ENCODE measurements at regions not wholly inside any gene's neighbourhood (a gene's known extent, or its start where the extent isn't known, plus 50 kb on each side); places are given as distances from the start of the nearest gene placed in this dataset.
"Not testable (repeated sequence)": the region's sequence is repeated elsewhere in the genome, so short reads cannot be mapped to it uniquely, and the experiment has no call there.

DNA sequence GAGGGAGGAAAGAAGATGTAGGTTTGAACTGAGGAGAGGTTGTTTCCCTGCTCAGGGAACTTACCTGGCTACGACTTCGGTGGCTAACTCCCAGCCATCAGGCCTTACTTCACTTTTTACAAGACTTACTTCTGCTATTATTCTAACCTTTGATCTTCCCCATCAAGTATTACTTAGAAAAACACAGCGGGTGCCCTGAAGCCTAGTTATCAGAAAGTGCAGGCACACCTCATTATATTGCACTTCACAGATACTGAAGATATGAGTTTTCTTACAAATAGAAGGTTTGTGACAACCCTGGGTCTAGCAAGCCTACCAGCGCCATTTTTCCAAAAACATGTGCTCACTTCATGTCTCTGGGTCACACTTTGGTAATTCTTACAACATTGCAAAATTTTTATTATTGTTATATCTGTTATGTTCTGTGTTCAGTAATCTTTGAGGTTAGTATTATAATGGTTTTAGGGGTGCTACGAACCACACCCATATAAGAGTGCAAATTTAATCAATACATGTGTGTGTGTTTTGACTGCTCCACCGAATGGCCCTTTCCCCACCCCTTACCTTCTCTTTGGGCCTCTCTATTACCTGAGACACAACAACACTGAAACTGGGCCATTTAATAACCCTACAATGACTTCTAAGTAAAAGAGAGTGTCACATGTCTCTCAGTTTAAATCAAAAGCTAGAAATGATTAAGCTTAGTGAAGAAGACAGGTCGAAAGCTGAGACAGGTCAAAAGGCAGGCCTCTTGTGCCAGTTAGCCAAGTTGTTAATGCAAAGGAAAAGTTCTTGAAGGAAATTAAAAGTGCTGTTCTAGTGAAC lies 2102.7 kb upstream of the WWC1 start:
- DNase-seq (ENCODE audit: low spot score), result no peak

DNA sequence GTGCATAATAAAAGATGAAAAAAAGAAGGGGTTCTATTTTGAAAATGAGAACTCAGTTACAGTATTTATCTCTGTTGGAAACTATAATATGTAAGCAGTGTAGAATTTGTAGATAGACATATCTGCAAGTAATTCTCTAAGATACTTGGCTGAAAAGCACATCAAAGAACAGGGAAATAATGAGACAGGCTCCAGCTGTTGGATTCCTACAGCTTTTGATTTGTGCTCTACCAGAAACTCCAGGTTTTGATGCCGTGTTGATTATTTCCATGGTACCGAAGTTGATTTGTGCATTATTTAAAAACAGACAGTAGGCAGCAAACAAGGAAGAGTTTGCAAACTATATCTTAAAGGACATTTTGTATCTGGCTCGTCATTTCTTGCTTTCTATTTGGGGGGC lies 2098.7 kb upstream of the WWC1 start:
- no peak for DNase-seq (ENCODE audit: low spot score)

DNA sequence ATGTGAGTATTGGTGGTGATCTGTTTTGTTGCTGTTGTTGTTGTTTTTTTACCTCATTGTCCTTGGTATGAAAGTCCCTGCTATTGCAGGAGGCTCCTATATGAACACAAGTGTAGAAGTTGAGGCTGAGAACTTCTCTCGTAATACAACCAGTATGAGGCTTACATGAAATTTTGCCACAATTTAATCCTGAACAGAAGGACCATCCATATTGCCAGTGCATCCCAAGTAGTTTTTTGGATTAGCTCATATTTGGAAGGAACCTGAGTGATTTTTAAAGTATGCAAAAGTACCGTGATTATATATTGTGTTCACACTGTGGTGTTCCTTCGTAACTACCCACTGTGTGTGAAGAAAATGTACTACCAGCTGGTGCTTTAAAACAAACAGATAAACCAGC lies 2095.5 kb upstream of the WWC1 start:
- DNase-seq (ENCODE audit: low spot score), result no peak

DNA sequence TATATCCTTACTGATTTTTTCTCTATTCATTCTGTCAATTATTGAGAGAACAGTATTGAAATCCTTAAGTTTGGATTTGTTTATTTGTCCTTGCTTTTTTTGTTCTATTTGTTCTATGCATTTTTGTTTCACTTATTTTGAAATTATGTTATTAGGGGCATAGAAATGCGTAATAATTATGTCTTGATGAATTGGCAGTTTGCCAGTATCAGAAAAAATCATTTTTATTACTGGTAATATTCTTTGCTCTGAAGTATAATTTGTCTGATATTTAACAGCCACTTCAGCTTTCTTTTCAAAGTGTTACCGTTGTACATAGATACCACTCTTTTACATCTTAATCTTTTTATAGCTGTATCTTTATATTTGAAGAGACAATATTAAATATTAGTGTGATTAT lies 2090.9 kb upstream of the WWC1 start:
- DNase-seq (ENCODE audit: low spot score), result no peak

DNA sequence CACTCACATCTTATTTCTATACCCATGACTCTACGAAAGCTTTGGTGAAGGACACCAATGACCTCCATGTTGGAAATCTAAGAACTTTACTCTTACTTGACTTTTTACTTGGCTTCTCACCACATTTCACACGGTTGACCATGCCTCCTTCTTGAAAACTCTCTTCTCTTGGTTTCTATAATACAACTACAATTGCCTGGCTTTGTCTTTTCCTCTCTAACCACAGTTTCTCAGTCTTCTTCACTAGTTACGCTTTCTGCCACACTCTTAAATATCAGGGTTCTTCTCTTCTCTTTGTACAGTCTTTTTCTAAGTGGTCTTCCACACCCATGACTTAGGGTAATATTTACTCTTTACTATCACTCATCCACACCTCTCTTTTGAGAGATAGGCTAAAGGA lies 2079.8 kb upstream of the WWC1 start:
- no peak for DNase-seq (ENCODE audit: low spot score)

DNA sequence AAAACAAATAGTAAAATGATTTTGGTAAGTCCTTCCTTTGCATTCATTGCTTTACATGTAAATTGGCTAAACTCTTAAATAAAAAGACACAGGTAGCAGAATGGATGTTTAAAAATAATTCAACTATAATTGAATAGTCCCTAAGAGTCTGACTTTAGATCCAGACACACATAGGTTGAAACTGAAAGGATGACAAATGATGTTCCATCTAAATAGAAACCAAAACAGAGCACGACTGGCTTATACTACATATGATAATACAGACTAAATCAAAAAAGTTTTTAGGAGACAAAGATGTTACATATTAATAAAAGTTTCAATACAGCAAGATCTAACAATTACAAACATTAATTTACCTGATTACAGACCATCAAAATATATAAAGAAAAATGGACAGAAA lies 2055.1 kb upstream of the WWC1 start:
- no peak for DNase-seq (ENCODE audit: low spot score)

DNA sequence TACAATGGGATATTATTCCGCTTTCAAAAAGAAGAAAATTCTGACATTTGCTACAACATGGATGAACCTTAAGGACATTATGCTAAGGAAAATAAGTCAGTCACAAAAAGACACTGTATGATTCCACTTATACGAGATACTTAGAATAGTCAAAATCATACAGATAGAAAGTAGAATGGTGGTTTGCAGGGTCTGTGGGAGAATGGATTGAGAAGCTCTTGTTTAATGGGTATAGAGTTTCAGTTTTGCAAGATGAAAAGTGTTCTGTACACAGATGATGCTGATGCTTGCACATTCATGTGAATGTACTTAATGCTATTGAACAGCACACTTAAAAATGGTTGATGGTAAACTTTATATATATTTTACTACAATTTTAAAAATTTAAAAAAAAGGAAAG lies 2050.7 kb upstream of the WWC1 start:
- no peak for DNase-seq (ENCODE audit: low spot score)

DNA sequence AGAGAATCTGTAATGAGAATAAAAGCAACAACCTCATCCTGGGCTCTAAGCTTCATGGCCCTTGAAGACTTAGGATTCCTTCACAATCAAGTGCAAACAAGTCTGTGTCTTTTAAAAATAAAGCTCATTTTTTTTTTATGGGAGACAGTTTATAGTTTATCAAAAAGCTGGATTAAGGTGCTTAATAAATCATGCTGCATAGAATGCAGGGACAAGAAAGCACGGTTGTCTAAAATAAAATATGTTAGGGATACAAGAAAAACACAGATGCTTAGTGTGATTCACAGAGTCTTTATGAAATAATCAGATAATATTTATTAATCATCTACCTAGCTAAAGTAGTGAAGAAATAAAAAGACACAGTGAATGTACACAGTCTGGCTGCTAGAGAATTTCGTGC lies 2045.9 kb upstream of the WWC1 start:
- no peak for DNase-seq (ENCODE audit: low spot score)

DNA sequence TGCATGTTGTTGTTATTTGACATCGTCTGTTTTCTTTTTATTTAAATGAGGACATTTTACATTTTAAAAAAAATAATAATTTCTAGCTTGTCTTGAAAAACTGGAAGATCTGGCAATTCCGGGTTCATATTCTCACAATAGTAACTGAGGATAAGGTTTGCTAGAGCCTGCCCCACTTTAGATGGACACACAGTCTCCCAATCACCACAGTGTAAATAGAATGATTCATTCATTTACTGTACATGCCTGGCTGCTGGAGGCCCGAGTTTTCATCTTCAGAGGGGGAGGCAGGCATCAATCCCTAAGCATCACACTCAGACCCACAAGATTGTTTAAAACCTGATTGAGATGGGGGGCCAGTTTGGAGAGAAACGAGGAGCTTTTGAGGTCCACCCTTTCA lies 2039.7 kb upstream of the WWC1 start:
- DNase-seq (ENCODE audit: low spot score), result no peak

DNA sequence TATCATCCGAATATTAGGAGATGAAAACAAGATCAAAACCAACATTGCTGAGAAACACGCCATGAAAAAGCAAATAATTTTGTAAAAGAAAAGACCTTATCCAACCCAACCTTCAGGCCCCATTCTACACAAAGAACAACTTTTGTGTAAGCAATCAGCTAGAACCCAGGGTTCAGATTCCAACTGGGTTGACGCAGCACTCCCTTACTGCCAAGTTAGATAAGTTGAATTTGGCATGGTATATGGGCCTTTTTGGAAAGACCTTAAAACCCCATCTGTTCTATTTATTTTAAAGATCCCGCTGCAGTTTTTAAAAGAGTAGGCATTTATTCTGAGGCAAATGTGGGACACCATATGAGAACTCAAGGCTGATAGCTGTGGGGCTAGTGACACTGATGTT lies 2033.8 kb upstream of the WWC1 start:
- DNase-seq (ENCODE audit: low spot score), result no peak

DNA sequence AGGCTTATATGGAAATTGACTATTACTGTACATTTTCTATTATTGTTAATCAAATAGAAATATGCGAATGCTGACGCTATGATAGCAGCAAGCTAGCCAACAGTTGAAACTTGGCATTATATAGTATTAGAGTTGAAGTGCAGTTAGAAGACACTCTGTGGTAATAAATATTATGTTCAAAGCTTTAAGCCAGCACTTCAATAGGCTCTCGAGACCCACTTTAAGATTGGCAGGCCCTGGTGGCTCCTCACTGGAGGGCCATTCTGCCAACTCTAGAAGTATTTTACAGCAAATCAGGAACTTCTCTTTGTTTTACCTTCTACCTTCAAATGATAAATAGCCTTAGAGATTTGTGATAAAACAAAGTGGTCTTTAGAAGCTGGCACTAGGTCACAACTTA lies 2029.0 kb upstream of the WWC1 start:
- no peak for DNase-seq (ENCODE audit: low spot score)

DNA sequence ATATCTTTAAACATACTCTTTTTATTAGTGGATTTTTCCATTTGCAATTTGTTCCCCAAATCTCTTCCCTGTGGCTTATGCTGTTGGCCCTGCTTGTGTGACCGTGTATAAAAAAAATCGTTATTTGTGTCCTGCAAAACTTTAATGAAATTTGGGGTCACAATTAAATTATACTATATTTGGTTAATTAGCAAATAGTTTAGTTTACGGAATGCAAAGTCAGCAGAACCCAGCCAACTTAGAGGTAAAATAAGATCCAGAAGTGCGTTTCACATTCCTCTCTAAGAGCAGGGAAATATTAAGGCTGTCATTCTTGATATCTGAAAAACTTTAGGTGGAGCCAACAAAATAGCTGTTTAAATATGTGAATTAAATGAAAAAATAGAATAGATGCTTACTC lies 2023.5 kb upstream of the WWC1 start:
- DNase-seq (ENCODE audit: low spot score), result no peak

DNA sequence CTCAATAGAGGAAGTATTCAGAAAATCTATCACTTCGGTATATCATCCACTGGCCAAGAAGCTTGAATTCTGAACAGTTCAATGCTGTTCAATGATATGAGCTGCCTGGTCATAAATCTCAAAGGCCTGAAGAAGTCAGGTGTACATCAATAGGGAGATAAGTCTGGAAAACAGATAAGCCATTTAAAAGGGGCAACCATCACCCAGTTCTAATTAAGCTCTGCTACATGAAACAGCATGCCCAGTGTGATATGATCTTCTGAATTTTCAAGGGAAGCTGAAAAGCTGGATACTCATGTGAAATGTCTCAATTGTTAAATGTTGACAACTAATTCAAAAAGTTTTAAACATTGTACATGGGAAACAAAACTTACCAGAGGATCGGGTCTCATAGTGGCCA lies 2020.7 kb upstream of the WWC1 start:
- DNase-seq (ENCODE audit: low spot score), result no peak

DNA sequence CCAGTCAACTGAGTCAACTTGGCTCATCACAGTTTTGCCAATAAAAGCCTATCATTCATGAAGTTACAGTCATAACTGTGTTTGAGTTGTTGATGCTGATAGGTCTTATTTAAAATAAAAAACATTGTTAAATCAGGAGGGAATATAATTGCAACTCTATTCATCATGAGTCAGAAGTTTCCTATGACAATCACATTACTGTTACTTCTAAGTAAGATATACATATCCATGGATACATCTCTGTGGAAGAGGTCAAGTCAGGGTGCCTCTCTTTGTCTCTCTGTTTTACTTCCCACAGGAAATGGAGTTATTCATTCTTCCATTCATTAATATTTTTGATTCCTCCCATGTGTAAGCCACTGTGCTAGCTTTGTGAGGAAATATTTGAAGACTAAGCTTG lies 2015.4 kb upstream of the WWC1 start:
- no peak for DNase-seq (ENCODE audit: low spot score)

DNA sequence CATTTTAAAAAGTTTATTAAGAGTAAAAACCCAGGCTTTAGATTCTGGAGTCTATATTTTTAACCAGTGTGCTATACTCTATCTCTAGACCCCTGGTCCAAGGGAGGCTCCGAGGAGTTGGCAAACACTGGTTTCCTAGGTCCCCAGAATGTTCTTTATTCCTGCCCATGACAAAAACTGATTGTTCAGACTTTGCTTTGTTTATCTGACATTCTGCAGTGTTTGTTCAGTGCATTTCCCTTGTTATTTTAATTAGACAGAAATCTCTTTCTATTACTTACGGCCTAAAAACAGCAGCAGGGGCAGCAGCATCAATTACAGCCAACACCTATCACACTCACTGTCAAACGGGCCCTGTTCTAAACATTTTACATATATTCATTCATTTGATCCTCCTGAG lies 2011.6 kb upstream of the WWC1 start:
- no peak for DNase-seq (ENCODE audit: low spot score)

DNA sequence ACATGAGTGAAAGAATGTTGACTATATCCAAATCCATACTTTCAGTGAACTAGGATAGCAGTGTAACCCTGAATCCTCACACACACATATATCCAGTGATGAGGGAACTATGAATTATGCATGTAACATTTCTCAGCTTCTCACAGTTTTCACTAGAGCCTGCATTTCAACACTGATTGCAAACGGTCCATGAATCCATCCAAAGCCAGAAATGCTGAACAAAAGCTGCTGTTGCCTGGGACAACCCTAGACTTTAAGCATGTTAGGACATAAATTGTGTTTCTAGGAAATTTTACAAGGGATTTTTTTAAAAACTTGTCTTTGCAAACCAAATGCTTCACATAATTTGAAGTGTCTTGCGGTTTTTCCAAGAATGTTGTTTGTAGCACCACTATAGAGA lies 2010.0 kb upstream of the WWC1 start:
- no peak for DNase-seq (ENCODE audit: low spot score)

DNA sequence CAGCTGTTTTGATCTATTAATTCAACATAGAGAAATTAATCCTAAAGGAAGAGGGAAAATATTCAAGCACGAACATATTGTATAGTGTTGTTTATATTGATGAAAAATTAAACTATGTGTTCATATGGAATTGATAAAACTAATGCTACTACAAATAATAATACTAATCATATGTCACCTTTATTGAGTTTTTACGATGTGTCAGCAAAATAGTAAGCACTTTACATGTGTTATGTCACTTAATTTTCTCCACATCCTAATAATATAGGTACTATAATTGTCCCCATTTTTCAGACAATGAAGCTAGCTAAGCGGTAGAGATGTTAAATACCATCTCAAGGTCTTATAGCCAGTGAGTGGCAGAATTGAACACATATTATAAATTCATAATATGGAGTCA lies 2008.5 kb upstream of the WWC1 start:
- DNase-seq (ENCODE audit: low spot score), result no peak

DNA sequence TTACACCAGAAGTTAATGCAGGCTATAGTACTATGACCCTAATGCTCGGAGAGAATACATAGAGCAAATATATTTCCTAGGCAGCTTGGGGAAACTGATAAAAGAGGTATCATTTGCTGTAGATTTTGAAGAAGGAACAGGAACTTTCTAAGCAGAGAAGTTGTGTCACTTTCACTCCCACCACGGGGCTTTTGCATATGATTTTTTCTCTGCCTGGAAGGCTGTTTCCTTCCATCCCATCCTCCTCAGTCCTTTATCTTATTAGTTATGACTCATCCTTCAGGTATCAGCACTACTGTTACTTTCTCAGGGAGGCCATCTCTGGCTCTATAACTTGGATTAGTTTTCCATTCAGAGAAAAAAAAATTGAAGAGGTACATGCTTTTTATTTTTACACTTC lies 2006.1 kb upstream of the WWC1 start:
- no peak for DNase-seq (ENCODE audit: low spot score)

DNA sequence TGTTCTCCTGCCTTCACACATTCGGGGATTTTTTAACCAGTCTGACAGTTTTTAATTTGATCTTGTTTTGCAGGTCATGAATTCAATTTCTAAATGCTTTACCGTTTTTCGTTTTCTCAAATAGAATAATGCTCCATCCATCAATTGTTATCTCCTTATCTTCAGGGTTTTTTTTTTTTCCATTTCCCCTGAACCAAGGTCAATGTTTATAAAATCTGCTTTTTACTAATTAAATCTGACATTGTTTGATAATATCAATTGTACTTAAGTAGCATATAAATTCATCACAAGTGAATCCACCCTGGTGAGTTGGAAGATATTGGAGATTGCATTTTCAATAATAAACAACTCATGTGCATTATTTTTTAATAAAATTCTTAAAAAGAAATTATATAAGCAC lies 2004.6 kb upstream of the WWC1 start:
- DNase-seq (ENCODE audit: low spot score), result no peak

DNA sequence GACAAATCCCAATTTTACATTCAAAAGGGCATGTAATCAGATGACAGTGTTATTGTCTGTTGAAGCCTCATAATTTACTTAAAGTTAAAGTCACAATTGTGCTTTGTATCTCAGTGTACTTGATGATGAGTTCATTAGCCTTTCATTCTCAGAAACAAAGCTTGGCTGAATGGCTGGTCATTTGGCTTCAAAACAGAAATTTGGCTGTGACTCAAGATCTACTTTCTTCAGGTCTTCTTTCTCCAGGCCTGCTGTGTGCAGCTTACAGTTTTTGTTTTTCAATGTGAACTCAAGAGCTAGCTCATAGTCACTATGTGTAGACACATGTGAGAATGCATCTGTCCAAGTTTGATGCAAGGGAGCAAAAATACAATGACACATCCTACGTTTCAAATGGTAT lies 2003.6 kb upstream of the WWC1 start:
- DNase-seq (ENCODE audit: low spot score), result no peak

DNA sequence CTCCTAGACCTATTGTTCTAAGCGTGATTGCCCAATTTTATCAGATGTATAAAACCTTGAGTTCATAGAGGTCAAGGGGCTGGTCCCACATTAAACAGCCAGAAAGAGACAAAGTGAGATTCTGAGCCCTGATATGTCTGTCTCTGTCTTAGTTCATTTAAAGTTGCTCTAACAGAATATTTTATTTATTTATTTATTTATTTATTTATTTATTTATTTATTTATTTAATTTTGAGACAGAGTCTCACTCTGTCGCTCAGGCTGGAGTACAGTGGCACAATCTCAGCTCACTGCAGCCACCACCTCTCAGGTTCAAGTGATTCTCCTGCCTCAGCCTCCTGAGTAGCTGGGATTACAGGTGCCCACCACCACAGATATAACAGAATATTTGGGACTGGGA lies 1999.6 kb upstream of the WWC1 start:
- DNase-seq (ENCODE audit: low spot score), result not testable (repeated sequence)

DNA sequence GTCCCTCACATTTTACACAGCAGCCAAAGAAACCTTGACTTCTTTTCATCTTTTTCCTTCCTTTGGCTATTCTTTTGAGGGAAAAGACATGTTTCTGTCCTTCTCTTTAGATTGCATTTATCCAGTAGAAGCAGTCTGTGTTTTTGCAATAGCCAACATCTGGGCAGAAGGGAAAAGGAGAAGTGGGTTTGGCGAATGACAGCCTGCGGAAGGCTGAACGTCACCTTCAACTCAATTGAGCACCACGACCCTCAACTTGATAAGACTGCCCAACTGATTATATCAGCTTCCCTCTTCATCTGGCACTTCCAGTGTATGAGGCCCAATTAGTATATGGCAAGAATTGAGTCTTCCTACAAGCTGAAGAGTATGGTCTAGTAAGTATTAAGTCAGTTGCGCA lies 1997.6 kb upstream of the WWC1 start:
- DNase-seq (ENCODE audit: low spot score), result no peak

DNA sequence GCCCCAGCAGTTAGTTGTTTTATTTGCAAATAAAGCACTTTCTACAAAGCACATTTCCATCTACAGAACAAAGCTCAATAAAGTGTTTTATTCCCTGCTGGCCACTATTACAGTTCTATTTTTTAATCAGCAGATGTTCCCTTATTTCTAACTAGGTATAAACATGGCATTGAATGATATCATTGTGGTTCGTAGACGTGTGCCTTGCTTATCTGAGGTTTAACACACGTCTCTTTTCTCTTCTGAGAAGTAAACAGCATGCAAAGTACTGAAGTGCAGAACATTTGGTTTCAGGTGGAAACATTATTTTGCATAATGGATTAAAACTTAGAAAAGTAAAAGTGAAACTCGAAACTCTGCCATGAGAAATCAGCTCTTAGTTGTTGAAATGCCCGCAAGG lies 1989.3 kb upstream of the WWC1 start:
- DNase-seq (ENCODE audit: low spot score), result no peak

DNA sequence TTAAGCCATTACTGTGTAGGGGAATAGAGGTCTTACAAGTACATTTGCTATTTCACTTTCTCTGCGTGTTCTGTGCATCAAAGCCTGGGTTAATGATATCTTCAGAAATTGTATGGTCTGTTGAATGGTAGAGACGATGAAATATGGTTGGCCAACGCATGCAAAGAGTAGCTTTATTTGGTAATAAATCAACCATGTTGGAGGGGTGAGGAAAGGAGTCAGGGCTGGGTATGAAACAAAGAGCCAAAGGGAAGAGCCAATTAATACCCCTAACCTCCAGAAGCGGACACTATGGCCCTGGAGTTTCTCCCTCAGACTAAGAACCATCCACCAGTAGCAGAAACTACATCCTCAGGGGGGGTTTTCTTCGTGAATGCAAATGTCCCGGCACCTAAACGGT lies 1974.0 kb upstream of the WWC1 start:
- DNase-seq (ENCODE audit: low spot score), result no peak
